ENCODE measurements at regions not wholly inside any gene's neighbourhood (a gene's known extent, or its start where the extent isn't known, plus 50 kb on each side); places are given as distances from the start of the nearest gene placed in this dataset.

- H3K27ac ChIP-seq (ENCODE audit: low read length): no peak overlapping the region
- no peaks in the 10 kb centered on the region for H3K4me1 ChIP-seq (ENCODE audit: insufficient read depth, low read length)
- no peak overlapping the region for H3K9ac ChIP-seq (ENCODE audit: low read depth, low read length)
- H3K36me3 ChIP-seq (ENCODE audit: insufficient read depth, low read depth, low read length): no peaks in the 10 kb centered on the region
- no peak overlapping the region for H3K4me3 ChIP-seq (ENCODE audit: low read length)
- H3K9me3 ChIP-seq (ENCODE audit: insufficient read depth, low read depth, low read length): no peaks in the 10 kb centered on the region
- H3K27me3 ChIP-seq (ENCODE audit: insufficient read depth, low read length): no peaks in the 10 kb centered on the region
These were observed 177.2 kb upstream of the HMGA2 start for GRCh38 chr12:65647074-65647473.

GRCh38 chr12:65648461-65648860, 175.8 kb upstream of the HMGA2 start:
- H3K9ac ChIP-seq (ENCODE audit: low read depth, low read length): no peak overlapping the region

GRCh38 chr12:65649126-65649525, 175.2 kb upstream of the HMGA2 start:
- H3K4me3 ChIP-seq (ENCODE audit: low read length): no peak overlapping the region
- H3K27me3 ChIP-seq (ENCODE audit: insufficient read depth, low read length): no peaks in the 10 kb centered on the region
- no peak overlapping the region for H3K27ac ChIP-seq (ENCODE audit: low read length)
- no peaks in the 10 kb centered on the region for H3K36me3 ChIP-seq (ENCODE audit: insufficient read depth, low read depth, low read length)
- no peaks in the 10 kb centered on the region for H3K9me3 ChIP-seq (ENCODE audit: insufficient read depth, low read depth, low read length)
- H3K4me1 ChIP-seq (ENCODE audit: insufficient read depth, low read length): peaks cover 4% of the 10 kb centered on the region
- H3K9ac ChIP-seq (ENCODE audit: low read depth, low read length): no peak overlapping the region

More at GRCh38 chr12:65648461-65648860, 175.8 kb upstream of the HMGA2 start:
- Histone ChIP-seq H3K27me3 (ENCODE audit: insufficient read depth, low read length) (no peaks in the 10 kb centered on the region), H3K4me3 (ENCODE audit: low read length) (no peak overlapping the region), H3K9me3 (ENCODE audit: insufficient read depth, low read depth, low read length) (no peaks in the 10 kb centered on the region), H3K27ac (ENCODE audit: low read length) (no peak overlapping the region), H3K36me3 (ENCODE audit: insufficient read depth, low read depth, low read length) (no peaks in the 10 kb centered on the region), H3K4me1 (ENCODE audit: insufficient read depth, low read length) (peaks cover 3% of the 10 kb centered on the region; the same call in 1 of the 2 replicates)

GRCh38 chr12:65651060-65651459, 173.2 kb upstream of the HMGA2 start:
- no peak overlapping the region for H3K27ac ChIP-seq (ENCODE audit: low read length)
- peaks cover 4% of the 10 kb centered on the region for H3K4me1 ChIP-seq (ENCODE audit: insufficient read depth, low read length)
- H3K9me3 ChIP-seq (ENCODE audit: insufficient read depth, low read depth, low read length): no peaks in the 10 kb centered on the region
- no peak overlapping the region for H3K9ac ChIP-seq (ENCODE audit: low read depth, low read length)
- H3K36me3 ChIP-seq (ENCODE audit: insufficient read depth, low read depth, low read length): no peaks in the 10 kb centered on the region
- no peaks in the 10 kb centered on the region for H3K27me3 ChIP-seq (ENCODE audit: insufficient read depth, low read length)
- no peak overlapping the region for H3K4me3 ChIP-seq (ENCODE audit: low read length)

GRCh38 chr12:65653321-65653720, 171.0 kb upstream of the HMGA2 start:
- Histone ChIP-seq H3K4me3 (ENCODE audit: low read length) (no peak overlapping the region), H3K9ac (ENCODE audit: low read depth, low read length) (no peak overlapping the region), H3K4me1 (ENCODE audit: insufficient read depth, low read length) (peaks cover 10% of the 10 kb centered on the region), H3K27ac (ENCODE audit: low read length) (no peak overlapping the region), H3K36me3 (ENCODE audit: insufficient read depth, low read depth, low read length) (no peaks in the 10 kb centered on the region), H3K9me3 (ENCODE audit: insufficient read depth, low read depth, low read length) (no peaks in the 10 kb centered on the region), H3K27me3 (ENCODE audit: insufficient read depth, low read length) (no peaks in the 10 kb centered on the region)

GRCh38 chr12:65653946-65654629, 170.2 kb upstream of the HMGA2 start:
- Histone ChIP-seq H3K9me3 (ENCODE audit: insufficient read depth, low read depth, low read length) (no peaks in the 10 kb centered on the region), H3K4me1 (ENCODE audit: insufficient read depth, low read length) (peaks cover 10% of the 10 kb centered on the region), H3K27me3 (ENCODE audit: insufficient read depth, low read length) (no peaks in the 10 kb centered on the region), H3K27ac (ENCODE audit: low read length) (no peak overlapping the region), H3K4me3 (ENCODE audit: low read length) (no peak overlapping the region), H3K36me3 (ENCODE audit: insufficient read depth, low read depth, low read length) (no peaks in the 10 kb centered on the region), H3K9ac (ENCODE audit: low read depth, low read length) (no peak overlapping the region)

- no peaks in the 10 kb centered on the region for H3K9me3 ChIP-seq (ENCODE audit: insufficient read depth, low read depth, low read length)
- H3K4me3 ChIP-seq (ENCODE audit: low read length): no peak overlapping the region
- H3K4me1 ChIP-seq (ENCODE audit: insufficient read depth, low read length): peaks cover 10% of the 10 kb centered on the region
- no peaks in the 10 kb centered on the region for H3K36me3 ChIP-seq (ENCODE audit: insufficient read depth, low read depth, low read length)
- no peak overlapping the region for H3K9ac ChIP-seq (ENCODE audit: low read depth, low read length)
- H3K27me3 ChIP-seq (ENCODE audit: insufficient read depth, low read length): no peaks in the 10 kb centered on the region
- H3K27ac ChIP-seq (ENCODE audit: low read length): no peak overlapping the region
These were observed 169.2 kb upstream of the HMGA2 start for GRCh38 chr12:65655074-65655493.

- Histone ChIP-seq H3K9ac (ENCODE audit: low read depth, low read length) (no peak overlapping the region), H3K27ac (ENCODE audit: low read length) (no peak overlapping the region), H3K36me3 (ENCODE audit: insufficient read depth, low read depth, low read length) (no peaks in the 10 kb centered on the region)
These were observed 168.0 kb upstream of the HMGA2 start for GRCh38 chr12:65656156-65656882.

GRCh38 chr12:65656891-65657351, 167.4 kb upstream of the HMGA2 start:
- no peak overlapping the region for H3K27ac ChIP-seq (ENCODE audit: low read length)
- H3K9me3 ChIP-seq (ENCODE audit: insufficient read depth, low read depth, low read length): no peaks in the 10 kb centered on the region
- H3K4me1 ChIP-seq (ENCODE audit: insufficient read depth, low read length): peaks cover 10% of the 10 kb centered on the region
- no peak overlapping the region for H3K4me3 ChIP-seq (ENCODE audit: low read length)
- H3K36me3 ChIP-seq (ENCODE audit: insufficient read depth, low read depth, low read length): no peaks in the 10 kb centered on the region
- no peak overlapping the region for H3K9ac ChIP-seq (ENCODE audit: low read depth, low read length)
- no peaks in the 10 kb centered on the region for H3K27me3 ChIP-seq (ENCODE audit: insufficient read depth, low read length)

More at GRCh38 chr12:65656156-65656882, 168.0 kb upstream of the HMGA2 start:
- H3K4me3 ChIP-seq (ENCODE audit: low read length): no peak overlapping the region
- H3K27me3 ChIP-seq (ENCODE audit: insufficient read depth, low read length): no peaks in the 10 kb centered on the region
- no peaks in the 10 kb centered on the region for H3K9me3 ChIP-seq (ENCODE audit: insufficient read depth, low read depth, low read length)
- H3K4me1 ChIP-seq (ENCODE audit: insufficient read depth, low read length): peaks cover 10% of the 10 kb centered on the region

GRCh38 chr12:65657635-65658034, 166.6 kb upstream of the HMGA2 start:
- no peak overlapping the region for H3K9ac ChIP-seq (ENCODE audit: low read depth, low read length)
- H3K27ac ChIP-seq (ENCODE audit: low read length): no peak overlapping the region
- H3K36me3 ChIP-seq (ENCODE audit: insufficient read depth, low read depth, low read length): no peaks in the 10 kb centered on the region
- no peak overlapping the region for H3K4me3 ChIP-seq (ENCODE audit: low read length)
- H3K4me1 ChIP-seq (ENCODE audit: insufficient read depth, low read length): peaks cover 10% of the 10 kb centered on the region
- no peaks in the 10 kb centered on the region for H3K27me3 ChIP-seq (ENCODE audit: insufficient read depth, low read length)
- no peaks in the 10 kb centered on the region for H3K9me3 ChIP-seq (ENCODE audit: insufficient read depth, low read depth, low read length)

- Histone ChIP-seq H3K36me3 (ENCODE audit: insufficient read depth, low read depth, low read length) (no peaks in the 10 kb centered on the region), H3K4me1 (ENCODE audit: insufficient read depth, low read length) (peaks cover 8% of the 10 kb centered on the region), H3K9ac (ENCODE audit: low read depth, low read length) (no peak overlapping the region), H3K4me3 (ENCODE audit: low read length) (no peak overlapping the region), H3K27ac (ENCODE audit: low read length) (no peak overlapping the region), H3K9me3 (ENCODE audit: insufficient read depth, low read depth, low read length) (no peaks in the 10 kb centered on the region), H3K27me3 (ENCODE audit: insufficient read depth, low read length) (no peaks in the 10 kb centered on the region)
These were observed 165.9 kb upstream of the HMGA2 start for GRCh38 chr12:65658360-65658759.

- H3K36me3 ChIP-seq (ENCODE audit: insufficient read depth, low read depth, low read length): no peaks in the 10 kb centered on the region
- peaks cover 6% of the 10 kb centered on the region; the same call in 1 of the 2 replicates for H3K4me1 ChIP-seq (ENCODE audit: insufficient read depth, low read length)
- no peak overlapping the region for H3K9ac ChIP-seq (ENCODE audit: low read depth, low read length)
- no peak overlapping the region for H3K27ac ChIP-seq (ENCODE audit: low read length)
- H3K27me3 ChIP-seq (ENCODE audit: insufficient read depth, low read length): no peaks in the 10 kb centered on the region
- no peak overlapping the region for H3K4me3 ChIP-seq (ENCODE audit: low read length)
- H3K9me3 ChIP-seq (ENCODE audit: insufficient read depth, low read depth, low read length): peaks cover 7% of the 10 kb centered on the region; the same call in 1 of the 2 replicates
These were observed 164.6 kb upstream of the HMGA2 start for GRCh38 chr12:65659681-65660080.

All from iPS-20b (cell line).